OCI-M2 (cell line): ENCODE measurements at regions not wholly inside any gene's neighbourhood (a gene's known extent, or its start where the extent isn't known, plus 50 kb on each side); places are given as distances from the start of the nearest gene placed in this dataset.

Source experiments
- DNase-seq: peaks from one replicate; lab custom pipeline; 2025; ENCODE audit not compliant: unreplicated experiment; lab: John Stamatoyannopoulos, UW

DNA sequence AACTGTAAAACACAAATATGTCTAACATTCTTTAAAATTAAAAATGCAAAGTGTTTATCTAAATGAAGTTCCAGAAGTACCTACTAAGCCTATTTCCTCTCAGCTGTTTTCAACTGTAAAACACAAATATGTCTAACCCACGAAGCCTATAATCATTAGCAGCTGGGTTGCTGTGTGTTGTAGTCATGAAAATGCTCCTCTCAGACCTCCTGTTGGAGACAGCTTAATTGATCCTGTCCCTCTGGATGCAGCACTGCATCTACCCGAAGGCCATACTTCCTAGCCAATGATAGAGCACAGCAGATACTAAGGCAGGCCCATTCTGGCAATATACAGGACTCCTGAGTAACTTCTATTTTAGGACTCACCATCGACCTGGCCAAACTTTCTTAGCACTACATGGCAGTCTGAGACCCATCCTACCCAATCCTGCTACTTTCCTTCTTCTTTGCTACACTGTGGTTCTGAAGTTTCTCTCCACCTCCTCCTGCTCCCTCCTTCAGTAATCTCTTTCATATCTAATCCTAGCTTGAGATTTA lies 92.5 kb upstream of the RBBP8 start:
- DNase-seq, result no peak

DNA sequence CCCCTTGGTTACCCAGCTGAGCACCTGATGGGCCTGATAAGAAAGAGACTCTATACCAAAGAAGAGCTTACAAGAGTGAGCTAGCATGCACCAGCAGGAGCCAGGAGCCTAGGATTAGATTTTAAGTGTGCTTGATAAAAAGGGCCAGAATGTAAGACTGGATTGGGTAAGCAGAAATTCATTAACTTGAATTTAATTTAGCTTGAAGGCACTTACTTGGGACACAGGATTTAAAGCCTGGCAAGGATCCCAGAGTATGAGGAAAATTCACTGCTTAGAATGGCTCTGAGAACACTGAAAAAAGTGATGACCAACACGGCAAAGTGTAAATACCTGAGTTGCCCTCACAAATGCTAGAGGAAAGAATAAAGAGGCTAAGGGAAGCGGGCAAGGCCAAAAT lies 91.3 kb upstream of the RBBP8 start:
- no peak for DNase-seq

DNA sequence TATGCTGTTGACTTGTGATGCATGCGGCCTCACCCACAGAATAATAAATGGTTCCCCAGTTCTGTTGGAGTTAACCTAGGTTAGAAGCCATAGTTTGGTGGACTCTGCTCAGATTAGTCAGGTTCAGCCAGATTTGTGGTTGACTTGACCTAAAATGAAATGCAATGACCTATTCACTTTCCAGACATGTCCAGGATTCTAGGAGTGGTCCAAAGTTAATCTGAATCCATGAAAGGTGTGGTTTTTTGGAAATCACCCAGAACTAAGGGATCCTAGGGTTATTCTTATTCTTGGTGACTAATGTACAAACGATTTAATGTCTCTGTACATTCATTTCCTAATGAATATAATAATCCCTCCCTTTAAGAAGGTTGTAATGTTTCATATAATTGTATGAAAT lies 88.9 kb upstream of the RBBP8 start:
- DNase-seq, result no peak

DNA sequence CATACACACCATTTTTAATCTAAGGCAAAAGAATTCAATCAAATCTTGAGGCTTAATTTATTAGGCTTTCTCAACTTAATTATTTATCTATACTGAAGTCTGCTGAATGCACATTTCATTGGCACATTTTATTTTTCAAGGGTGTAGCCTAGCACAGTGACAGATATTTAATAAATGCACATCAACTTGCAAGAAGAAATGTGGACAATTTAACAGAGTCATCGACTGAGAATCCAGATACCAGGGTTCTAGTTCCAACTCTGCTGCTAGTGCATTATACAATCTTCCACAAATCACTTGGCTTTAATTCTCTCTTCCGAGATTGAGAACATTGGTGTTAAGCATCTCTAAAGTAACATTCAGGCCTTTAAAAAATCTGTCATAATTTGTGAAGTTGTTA lies 88.5 kb upstream of the RBBP8 start:
- DNase-seq, result no peak

DNA sequence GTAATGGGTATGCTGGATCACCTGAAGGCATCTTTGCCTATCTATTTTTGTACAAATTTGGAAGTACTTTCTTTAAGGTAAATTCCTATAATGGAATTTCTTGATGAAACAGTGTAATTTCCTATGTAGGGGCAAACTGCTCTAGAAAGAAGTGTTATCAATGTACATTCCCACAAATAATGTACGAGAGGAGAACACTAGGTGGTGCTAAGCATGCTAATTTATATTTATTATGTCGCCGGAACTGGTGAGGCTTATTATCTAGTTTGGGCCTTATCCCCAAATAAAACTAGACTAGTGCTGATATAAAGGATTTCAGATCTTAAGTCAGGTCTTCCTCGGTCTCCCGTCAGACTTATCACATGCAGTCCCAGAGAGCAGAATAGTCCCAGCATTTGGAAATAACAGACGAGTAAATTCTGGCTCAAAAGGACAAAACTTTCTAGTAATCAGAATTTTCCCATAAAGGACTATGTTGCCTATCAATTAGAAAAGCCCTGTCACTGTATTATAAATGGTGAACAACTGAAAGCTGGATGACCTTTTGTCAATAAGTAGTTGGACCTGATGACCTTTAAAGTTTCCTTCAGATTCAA lies 86.9 kb upstream of the RBBP8 start:
- no peak for DNase-seq

DNA sequence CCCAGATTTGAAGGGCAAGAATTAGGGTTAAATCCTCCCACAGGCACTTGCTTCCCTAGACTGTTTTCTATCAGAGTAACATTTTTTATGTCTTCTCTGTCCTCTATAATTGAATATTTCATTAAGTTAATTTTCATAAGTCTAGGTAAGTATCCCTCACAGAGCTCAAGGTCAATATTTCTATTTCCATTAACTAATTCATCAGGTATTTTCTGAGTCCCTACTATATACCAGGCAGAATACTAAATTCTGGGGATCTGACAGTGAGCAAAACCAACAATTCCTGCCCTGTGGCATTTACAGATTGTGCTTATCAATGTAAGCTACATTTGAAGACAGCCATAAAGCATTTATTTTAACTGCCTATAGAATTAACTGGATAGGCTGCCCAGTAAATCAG lies 86.4 kb upstream of the RBBP8 start:
- DNase-seq, result no peak

DNA sequence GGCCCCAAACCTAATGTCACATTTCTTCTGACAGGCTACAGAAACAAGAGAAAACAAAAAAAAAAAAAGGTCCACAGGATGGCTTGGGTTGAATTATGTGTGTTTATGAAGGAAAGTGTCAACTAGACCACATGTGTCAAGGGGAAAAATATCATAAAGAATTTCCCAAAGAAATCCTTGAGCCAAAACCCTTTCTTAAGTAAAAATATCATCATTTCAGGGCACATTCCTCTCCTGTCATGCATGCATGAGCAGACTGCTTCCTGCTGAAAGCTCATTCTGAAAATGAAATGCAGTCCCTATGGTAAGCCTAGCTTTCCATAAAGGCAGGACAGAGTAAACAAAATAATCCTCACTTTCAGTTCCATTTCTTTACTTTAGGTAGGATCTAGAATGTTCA lies 85.7 kb upstream of the RBBP8 start:
- no peak for DNase-seq

DNA sequence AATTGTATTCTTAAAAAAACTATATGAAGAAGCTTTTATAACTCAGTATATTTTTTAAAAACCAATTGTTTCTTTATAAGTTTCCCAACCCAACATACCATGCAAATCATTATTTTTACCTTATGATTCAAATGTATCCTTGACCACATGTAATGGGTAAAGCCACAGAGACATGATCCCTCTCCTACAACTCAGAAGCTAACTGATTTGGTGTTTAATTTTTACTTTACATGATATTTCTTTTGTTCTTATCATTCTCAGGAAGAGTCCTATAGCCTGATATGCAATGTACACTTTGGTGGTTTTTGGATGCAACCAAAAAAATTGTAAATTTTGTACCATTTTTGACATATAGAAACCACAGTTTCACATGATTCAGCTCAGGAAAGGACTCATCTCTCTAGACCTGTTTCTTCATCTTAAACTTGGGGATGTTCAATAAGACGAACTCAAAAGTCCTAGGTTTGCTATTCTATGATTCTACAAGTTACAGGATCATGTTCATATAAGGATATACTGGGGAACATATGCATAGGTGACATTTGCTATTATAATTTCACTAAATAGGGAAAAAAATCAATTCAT lies 85.2 kb upstream of the RBBP8 start:
- DNase-seq, result no peak

DNA sequence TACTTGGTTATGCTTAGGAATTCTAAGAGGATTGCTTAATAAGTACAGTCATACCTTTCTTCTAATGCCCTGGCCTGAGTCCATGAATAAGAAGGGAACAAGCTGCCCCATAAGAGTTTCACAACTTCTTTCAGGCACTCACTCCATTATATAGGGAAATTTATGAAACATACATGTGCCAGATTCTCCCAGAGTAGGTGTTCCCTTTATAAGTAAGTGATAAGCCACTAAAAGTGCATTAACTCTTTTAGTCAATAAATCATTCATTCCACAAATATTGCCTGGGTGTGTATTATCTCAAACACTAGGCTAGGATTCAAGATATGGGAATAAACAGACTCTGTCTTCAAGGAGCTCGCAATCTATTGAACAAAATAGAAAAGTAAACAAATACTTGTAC lies 84.5 kb upstream of the RBBP8 start:
- DNase-seq, result no peak

DNA sequence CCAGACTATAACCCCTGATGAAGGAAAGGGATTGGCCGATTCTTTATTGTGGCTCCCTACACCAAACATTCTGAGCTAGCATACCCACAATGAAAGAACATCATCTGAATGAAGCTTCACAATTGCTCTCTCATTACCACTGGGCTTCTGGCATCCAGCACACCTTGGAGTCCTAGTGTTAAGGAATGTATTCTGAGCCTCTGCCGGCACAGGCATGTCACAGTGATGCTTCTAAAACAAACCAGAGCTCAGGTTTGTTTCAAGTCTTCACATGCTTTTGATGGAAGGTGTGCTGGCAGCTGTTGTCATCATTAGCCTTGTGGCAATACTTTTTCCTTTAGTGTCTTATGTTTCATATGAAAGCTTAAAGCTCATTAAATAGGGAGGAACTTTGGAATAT lies 76.3 kb upstream of the RBBP8 start:
- DNase-seq, result no peak

DNA sequence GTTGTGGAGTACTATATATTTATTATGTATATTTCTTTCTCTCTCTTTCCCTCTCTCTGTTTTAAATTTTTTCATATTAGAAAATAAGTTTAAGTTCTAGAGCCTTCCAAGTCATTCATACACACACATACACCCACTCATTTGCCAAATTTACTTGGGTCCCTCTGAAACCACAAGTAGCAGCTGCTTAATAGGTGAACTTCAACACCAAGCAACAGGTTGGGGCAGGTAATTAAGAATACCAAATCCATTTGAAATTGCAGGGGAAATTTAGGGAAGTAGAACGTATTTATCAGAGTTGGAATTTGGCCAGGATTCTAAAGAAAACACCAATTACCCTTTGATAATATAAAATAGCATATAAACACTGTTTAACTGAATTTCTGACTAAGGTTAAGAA lies 75.0 kb upstream of the RBBP8 start:
- DNase-seq, result no peak

DNA sequence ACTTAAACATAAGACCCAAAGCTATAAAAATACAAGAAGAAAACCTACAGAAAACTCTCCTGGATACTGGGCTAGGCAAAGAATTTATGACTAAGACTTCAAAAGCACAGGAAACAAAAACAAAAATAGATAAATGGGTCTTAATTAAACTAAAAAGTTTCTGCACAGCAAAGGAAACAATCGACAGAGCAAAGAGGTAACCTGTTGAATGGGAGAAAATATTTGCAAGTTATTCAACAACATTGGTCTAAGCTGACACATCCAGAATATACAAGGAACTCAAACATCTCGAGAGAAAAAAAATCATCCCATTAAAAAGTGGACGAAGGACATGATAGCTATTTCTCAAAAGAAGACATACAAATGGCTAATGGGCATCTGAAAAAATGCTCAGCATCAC lies 72.3 kb upstream of the RBBP8 start:
- DNase-seq, result no peak

DNA sequence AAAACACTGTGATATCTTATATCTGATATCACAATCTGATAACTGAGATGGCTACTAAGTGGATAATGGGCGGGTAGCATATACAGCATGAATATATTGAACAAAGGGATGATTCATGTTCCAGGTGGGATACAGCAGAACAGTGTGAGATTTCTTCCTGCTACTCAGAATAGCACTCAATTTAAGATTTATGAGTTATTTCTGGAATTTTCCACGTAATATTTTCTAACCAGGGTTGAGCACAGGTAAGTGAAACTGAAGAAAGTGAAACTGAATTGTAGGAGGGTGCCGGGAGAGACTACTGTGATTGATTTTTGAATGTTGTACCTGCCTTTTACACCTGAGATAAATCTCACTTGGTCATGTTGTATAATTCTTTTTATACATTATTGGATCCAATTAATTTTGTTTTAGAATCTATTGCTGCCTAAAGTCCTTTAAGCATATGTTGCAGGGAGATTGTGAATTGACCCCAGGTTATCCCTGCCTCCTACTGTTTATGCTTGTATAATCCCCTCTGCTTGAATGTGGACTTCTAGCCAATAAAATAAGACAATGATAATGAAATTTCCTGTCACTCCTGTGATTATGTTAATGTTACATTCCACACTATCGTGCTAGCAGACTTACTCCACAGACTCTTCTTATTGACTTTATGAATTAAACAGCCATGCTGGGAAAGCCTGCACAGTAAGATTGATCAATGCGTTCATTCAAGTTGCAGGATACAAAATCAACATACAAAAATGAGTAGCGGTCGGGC lies 67.6 kb upstream of the RBBP8 start:
- no peak for DNase-seq

DNA sequence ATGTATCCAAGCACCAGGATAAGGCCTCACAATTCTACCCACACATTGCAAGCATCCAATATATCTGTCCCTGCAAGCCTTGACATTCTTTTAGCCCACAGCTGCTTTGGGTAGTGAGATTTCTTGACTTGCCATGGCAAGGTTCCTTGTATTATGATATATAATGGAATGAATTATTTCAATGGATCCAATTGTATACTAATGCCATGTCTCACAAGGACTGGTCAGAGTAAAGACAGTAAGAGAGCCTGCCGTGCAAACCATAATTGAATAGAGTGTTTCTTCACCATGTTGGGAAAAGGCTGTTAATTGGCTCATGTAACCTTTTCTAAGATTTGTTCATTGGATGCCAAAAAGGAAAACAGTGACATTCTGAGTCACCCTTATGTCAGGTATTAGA lies 64.3 kb upstream of the RBBP8 start:
- DNase-seq, result no peak

DNA sequence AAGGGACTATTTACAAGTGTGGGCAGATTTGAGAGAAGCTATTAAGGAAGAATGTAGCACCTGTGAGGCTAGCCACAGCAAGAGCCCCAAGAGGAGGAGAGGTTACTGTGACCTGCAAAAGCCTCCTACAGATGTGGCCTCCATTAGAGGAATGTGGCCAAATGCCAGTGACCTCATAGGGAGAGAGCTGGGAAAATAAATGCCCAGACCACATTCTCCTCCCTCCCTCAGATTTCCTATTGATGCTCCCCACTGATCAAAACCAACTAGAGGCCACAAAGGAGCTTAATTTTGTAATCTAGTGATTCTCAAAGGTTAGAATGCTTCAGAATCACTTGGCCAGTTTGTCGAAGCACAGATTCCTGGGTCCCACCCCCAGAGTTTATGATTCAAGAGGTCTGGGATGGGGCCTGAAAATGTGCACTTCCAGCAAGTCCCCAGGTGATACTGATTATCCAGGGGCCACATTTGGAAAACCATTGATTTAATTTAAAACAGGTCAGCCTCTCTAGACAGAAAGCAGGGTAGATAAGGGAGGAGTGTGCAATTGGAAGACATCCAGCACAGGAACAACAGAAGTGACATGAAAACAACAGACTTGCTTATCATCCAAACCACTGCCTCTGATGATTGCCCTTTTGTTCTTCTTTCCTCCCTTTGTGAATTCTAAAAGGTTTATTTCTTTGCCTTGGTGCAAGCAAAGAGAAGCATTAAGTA lies 61.2 kb upstream of the RBBP8 start:
- no peak for DNase-seq

DNA sequence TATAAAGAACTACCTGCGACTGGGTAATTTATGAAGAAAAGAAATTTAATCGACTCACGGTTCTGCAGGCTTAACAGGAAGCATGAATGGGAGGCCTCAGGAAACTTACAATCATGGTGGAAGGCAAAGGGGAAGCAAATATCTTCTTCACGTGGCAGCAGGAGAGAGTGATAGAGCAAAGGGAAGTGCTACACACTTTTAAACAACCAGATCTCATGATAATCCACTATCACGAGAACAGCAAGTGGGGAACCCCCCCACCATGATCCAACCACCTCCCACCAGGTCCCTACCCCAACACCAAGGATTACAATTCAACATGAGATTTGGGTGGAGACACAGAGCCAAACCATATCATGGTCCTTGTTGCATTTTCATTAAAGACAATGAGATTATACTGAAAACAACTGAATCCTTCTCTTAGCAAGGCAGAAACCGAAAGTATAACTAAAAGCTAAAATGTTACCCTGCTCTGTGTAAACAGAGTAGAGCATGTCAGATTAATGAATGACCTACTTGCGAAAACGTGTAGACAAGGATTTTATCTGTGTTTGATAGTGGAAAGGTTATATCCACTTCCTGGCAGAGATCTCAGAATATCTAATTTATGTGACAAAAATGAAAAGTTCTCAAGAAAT lies 60.1 kb upstream of the RBBP8 start:
- DNase-seq, result no peak

DNA sequence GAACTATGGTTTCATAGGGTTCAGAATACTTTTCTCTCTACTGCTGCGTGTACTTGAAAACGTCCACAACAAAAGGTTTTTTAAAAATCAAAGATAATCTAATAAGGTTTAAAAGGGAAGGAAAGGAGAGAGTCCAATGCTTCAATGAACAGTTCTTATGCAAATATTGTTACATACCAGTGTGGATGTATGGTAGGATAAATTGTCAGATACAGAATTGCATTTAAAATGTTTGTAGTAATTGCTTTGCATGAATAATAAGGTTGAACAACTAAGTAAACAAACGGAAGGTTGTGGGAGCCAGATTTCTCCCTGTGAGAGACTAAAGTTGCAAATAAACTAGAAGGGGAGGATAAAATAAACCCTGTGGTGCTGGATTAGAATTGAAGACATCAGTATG lies 53.8 kb upstream of the RBBP8 start:
- DNase-seq, result no peak

DNA sequence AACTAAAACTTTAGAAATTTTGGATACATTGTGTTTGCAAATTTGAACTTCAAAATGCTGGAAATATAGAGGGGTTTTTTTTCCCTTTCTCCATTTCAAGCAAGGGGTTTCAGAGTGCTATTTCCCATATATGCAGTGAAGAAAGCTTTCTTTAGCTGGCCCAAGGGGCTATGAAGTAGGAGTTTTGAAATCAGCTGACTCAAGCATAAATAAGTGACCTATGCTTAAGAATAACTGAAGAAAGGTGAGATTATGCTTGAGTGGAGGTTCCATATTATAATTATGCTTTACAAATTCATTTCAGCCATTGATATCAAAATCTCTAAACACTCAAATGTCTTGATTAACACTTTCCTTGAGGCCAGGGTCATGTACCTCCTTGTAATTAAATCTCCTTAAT lies 51.0 kb upstream of the RBBP8 start:
- no peak for DNase-seq

DNA sequence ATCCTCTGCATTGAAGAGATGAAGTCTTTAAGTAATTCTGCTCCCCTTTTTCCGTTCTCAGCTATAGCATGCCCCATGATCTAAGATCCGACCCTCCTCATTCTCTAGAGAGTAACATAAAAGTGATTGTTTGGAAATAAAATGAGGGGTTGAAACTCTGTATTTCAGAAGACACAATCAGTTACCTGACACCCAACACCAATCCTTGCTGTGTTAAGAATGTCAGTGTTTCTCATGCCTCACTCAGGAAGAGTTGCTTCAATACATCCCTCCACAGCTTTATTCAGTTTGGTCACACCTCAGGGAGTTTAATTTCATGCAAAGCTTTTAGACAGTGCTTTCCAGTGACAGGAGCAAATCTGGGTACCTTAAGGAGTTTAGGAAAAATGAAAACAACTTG lies 49.9 kb upstream of the RBBP8 start:
- no peak for DNase-seq
